ENCODE measurements at regions not wholly inside any gene's neighbourhood (a gene's known extent, or its start where the extent isn't known, plus 50 kb on each side); places are given as distances from the start of the nearest gene placed in this dataset.

GRCh38 chr2:7601990-7602389 lies 684.8 kb downstream of the RNF144A start:
- Histone ChIP-seq H2BK15ac (ENCODE audit: low read depth, poor library complexity, severe bottlenecking) (no peak overlapping the region), H3K14ac (ENCODE audit: low read length in 2 of 2) (no peak overlapping the region), H3K4me2 (ENCODE audit: low read length, poor library complexity, severe bottlenecking) (no peak overlapping the region), H3K18ac (ENCODE audit: low read depth in 1 of 2, low read length in 2 of 2) (no peak overlapping the region), H3K9me3 (ENCODE audit: control insufficient read depth, low read length) (no peaks in the 10 kb centered on the region), H3K4me3 (ENCODE audit: insufficient read depth in 1 of 2, low read depth in 1 of 2, low read length in 2 of 2) (no peak overlapping the region), H4K8ac (ENCODE audit: low read length) (no peak overlapping the region), H2AK5ac (ENCODE audit: low read length, severe bottlenecking) (no peak overlapping the region), H3K27me3 (ENCODE audit: control insufficient read depth in 1 of 2, insufficient read depth in 1 of 2, low read length in 2 of 2) (no peaks in the 10 kb centered on the region), H3K9ac (ENCODE audit: low read length) (no peak overlapping the region), H3K4me1 (ENCODE audit: control insufficient read depth, insufficient read depth, low read depth, low read length) (no peaks in the 10 kb centered on the region), H2BK12ac (ENCODE audit: low read length in 2 of 2) (no peak overlapping the region), H3K23ac (ENCODE audit: low read length in 2 of 2) (no peak overlapping the region), H3K79me1 (replicated peaks; ENCODE audit: low read length, poor library complexity, severe bottlenecking) (no peaks in the 10 kb centered on the region), H2AFZ (ENCODE audit: low read depth, low read length) (no peak overlapping the region), H3K4ac (ENCODE audit: low read depth in 1 of 2, low read length in 2 of 2) (no peak overlapping the region), H3K27ac (ENCODE audit: low read length, poor library complexity, severe bottlenecking) (no peak overlapping the region), H3K36me3 (ENCODE audit: control insufficient read depth in 1 of 2, insufficient read depth in 2 of 2, low read depth in 1 of 2, low read length in 2 of 2) (no peaks in the 10 kb centered on the region), H4K91ac (ENCODE audit: low read length) (no peak overlapping the region), H2BK120ac (ENCODE audit: low read depth, low read length) (no peak overlapping the region), H2BK5ac (ENCODE audit: low read depth, low read length, poor library complexity, severe bottlenecking) (no peak overlapping the region)
- WGBS: no CpG with 5 or more reads among the region's 1 CpG
- no peak for DNase-seq

- H3K4me1 ChIP-seq (ENCODE audit: control insufficient read depth, insufficient read depth, low read depth, low read length): no peaks in the 10 kb centered on the region
- H2BK120ac ChIP-seq (ENCODE audit: low read depth, low read length): no peak overlapping the region
- no peak overlapping the region for H2AFZ ChIP-seq (ENCODE audit: low read depth, low read length)
- no peak overlapping the region for H2AK5ac ChIP-seq (ENCODE audit: low read length, severe bottlenecking)
- no peak overlapping the region for H3K4me3 ChIP-seq (ENCODE audit: insufficient read depth in 1 of 2, low read depth in 1 of 2, low read length in 2 of 2)
- H4K91ac ChIP-seq (ENCODE audit: low read length): no peak overlapping the region
- H2BK12ac ChIP-seq (ENCODE audit: low read length in 2 of 2): no peak overlapping the region
- no peaks in the 10 kb centered on the region for H3K36me3 ChIP-seq (ENCODE audit: control insufficient read depth in 1 of 2, insufficient read depth in 2 of 2, low read depth in 1 of 2, low read length in 2 of 2)
- no peak overlapping the region for H3K18ac ChIP-seq (ENCODE audit: low read depth in 1 of 2, low read length in 2 of 2)
- H3K27me3 ChIP-seq (ENCODE audit: control insufficient read depth in 1 of 2, insufficient read depth in 1 of 2, low read length in 2 of 2): no peaks in the 10 kb centered on the region
- no peak overlapping the region for H2BK5ac ChIP-seq (ENCODE audit: low read depth, low read length, poor library complexity, severe bottlenecking)
- no peak overlapping the region for H3K4ac ChIP-seq (ENCODE audit: low read depth in 1 of 2, low read length in 2 of 2)
- H3K9me3 ChIP-seq (ENCODE audit: control insufficient read depth, low read length): no peaks in the 10 kb centered on the region
- no peak overlapping the region for H3K27ac ChIP-seq (ENCODE audit: low read length, poor library complexity, severe bottlenecking)
- H4K8ac ChIP-seq (ENCODE audit: low read length): no peak overlapping the region
- no peak for DNase-seq
- no peak overlapping the region for H3K9ac ChIP-seq (ENCODE audit: low read length)
- no peak overlapping the region for H3K23ac ChIP-seq (ENCODE audit: low read length in 2 of 2)
- H3K79me1 ChIP-seq (replicated peaks; ENCODE audit: low read length, poor library complexity, severe bottlenecking): no peaks in the 10 kb centered on the region
- no peak overlapping the region for H2BK15ac ChIP-seq (ENCODE audit: low read depth, poor library complexity, severe bottlenecking)
- H3K4me2 ChIP-seq (ENCODE audit: low read length, poor library complexity, severe bottlenecking): no peak overlapping the region
- no peak overlapping the region for H3K14ac ChIP-seq (ENCODE audit: low read length in 2 of 2)
- 100% methylated on average over 1 of the region's 3 CpGs for WGBS
Measured at GRCh38 chr2:7604456-7604855, 687.2 kb downstream of the RNF144A start.

DNA sequence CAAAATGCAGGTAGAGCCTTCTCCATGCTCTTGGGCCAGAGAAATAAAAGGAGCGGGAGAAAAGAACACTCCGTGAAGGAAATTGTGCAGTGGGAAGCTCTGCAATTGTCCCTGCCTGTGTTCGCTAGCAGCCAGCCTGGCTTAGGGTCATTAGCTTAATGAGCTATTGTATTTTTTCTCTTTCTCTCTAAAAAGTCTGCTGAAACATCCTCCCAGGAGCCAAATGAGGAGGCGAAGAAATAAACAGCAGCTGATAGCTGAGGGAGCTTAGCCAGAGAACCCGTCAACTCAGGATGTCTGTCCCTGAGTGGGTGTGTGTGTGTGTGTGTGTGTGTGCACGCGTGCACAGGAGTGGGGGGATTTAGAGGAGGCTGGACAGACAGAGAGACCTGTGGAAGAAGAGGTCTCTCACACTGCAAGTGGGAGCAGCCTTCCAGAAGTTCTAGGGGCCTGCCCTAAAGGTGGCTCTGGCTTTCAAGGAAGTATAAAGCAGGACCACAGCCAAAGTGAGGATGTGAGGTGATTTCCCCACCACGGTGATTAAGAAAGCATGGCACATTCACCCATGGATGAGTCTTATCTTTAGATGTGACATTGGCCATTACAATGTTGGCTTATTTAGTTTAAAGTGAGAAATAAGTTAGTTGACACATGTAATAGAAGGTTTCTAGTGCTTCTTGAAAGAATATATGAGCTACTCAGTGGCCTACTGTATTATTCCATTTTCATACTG lies 690.4 kb downstream of the RNF144A start:
- WGBS: 64% methylated on average over 8 of the region's 8 CpGs
- H2BK120ac ChIP-seq (ENCODE audit: low read depth, low read length): no peak overlapping the region
- no peak overlapping the region for H3K4me3 ChIP-seq (ENCODE audit: insufficient read depth in 1 of 2, low read depth in 1 of 2, low read length in 2 of 2)
- H4K91ac ChIP-seq (ENCODE audit: low read length): no peak overlapping the region
- H2BK5ac ChIP-seq (ENCODE audit: low read depth, low read length, poor library complexity, severe bottlenecking): no peak overlapping the region
- no peak overlapping the region for H3K14ac ChIP-seq (ENCODE audit: low read length in 2 of 2)
- H3K79me1 ChIP-seq (replicated peaks; ENCODE audit: low read length, poor library complexity, severe bottlenecking): no peaks in the 10 kb centered on the region
- H3K4me2 ChIP-seq (ENCODE audit: low read length, poor library complexity, severe bottlenecking): no peak overlapping the region
- H3K23ac ChIP-seq (ENCODE audit: low read length in 2 of 2): no peak overlapping the region
- no peak overlapping the region for H4K8ac ChIP-seq (ENCODE audit: low read length)
- H3K27ac ChIP-seq (ENCODE audit: low read length, poor library complexity, severe bottlenecking): no peak overlapping the region
- H2BK15ac ChIP-seq (ENCODE audit: low read depth, poor library complexity, severe bottlenecking): no peak overlapping the region
- H2AFZ ChIP-seq (ENCODE audit: low read depth, low read length): no peak overlapping the region
- DNase-seq: no peak
- H2AK5ac ChIP-seq (ENCODE audit: low read length, severe bottlenecking): no peak overlapping the region
- H2BK12ac ChIP-seq (ENCODE audit: low read length in 2 of 2): no peak overlapping the region
- H3K9ac ChIP-seq (ENCODE audit: low read length): no peak overlapping the region
- H3K36me3 ChIP-seq (ENCODE audit: control insufficient read depth in 1 of 2, insufficient read depth in 2 of 2, low read depth in 1 of 2, low read length in 2 of 2): no peaks in the 10 kb centered on the region
- H3K4ac ChIP-seq (ENCODE audit: low read depth in 1 of 2, low read length in 2 of 2): no peak overlapping the region
- H3K4me1 ChIP-seq (ENCODE audit: control insufficient read depth, insufficient read depth, low read depth, low read length): no peaks in the 10 kb centered on the region
- no peaks in the 10 kb centered on the region for H3K27me3 ChIP-seq (ENCODE audit: control insufficient read depth in 1 of 2, insufficient read depth in 1 of 2, low read length in 2 of 2)
- H3K9me3 ChIP-seq (ENCODE audit: control insufficient read depth, low read length): no peaks in the 10 kb centered on the region
- H3K18ac ChIP-seq (ENCODE audit: low read depth in 1 of 2, low read length in 2 of 2): no peak overlapping the region

- Histone ChIP-seq H3K9me3 (ENCODE audit: control insufficient read depth, low read length) (no peaks in the 10 kb centered on the region), H3K4me1 (ENCODE audit: control insufficient read depth, insufficient read depth, low read depth, low read length) (no peaks in the 10 kb centered on the region), H3K23ac (ENCODE audit: low read length in 2 of 2) (no peak overlapping the region), H3K9ac (ENCODE audit: low read length) (no peak overlapping the region), H2BK5ac (ENCODE audit: low read depth, low read length, poor library complexity, severe bottlenecking) (no peak overlapping the region), H2AK5ac (ENCODE audit: low read length, severe bottlenecking) (no peak overlapping the region), H3K27me3 (ENCODE audit: control insufficient read depth in 1 of 2, insufficient read depth in 1 of 2, low read length in 2 of 2) (no peaks in the 10 kb centered on the region), H4K8ac (ENCODE audit: low read length) (no peak overlapping the region), H3K4me2 (ENCODE audit: low read length, poor library complexity, severe bottlenecking) (no peak overlapping the region), H2BK15ac (ENCODE audit: low read depth, poor library complexity, severe bottlenecking) (no peak overlapping the region), H2AFZ (ENCODE audit: low read depth, low read length) (no peak overlapping the region), H3K4me3 (ENCODE audit: insufficient read depth in 1 of 2, low read depth in 1 of 2, low read length in 2 of 2) (no peak overlapping the region), H3K36me3 (ENCODE audit: control insufficient read depth in 1 of 2, insufficient read depth in 2 of 2, low read depth in 1 of 2, low read length in 2 of 2) (no peaks in the 10 kb centered on the region), H2BK120ac (ENCODE audit: low read depth, low read length) (no peak overlapping the region), H3K18ac (ENCODE audit: low read depth in 1 of 2, low read length in 2 of 2) (no peak overlapping the region), H3K4ac (ENCODE audit: low read depth in 1 of 2, low read length in 2 of 2) (no peak overlapping the region), H4K91ac (ENCODE audit: low read length) (no peak overlapping the region), H2BK12ac (ENCODE audit: low read length in 2 of 2) (no peak overlapping the region), H3K79me1 (replicated peaks; ENCODE audit: low read length, poor library complexity, severe bottlenecking) (no peaks in the 10 kb centered on the region), H3K27ac (ENCODE audit: low read length, poor library complexity, severe bottlenecking) (no peak overlapping the region), H3K14ac (ENCODE audit: low read length in 2 of 2) (no peak overlapping the region)
- WGBS: 84% methylated on average over 4 of the region's 7 CpGs
- no peak for DNase-seq
Measured at GRCh38 chr2:7609556-7609955, 692.3 kb downstream of the RNF144A start.

Measured in mesenchymal stem cell (in vitro differentiated cells and primary cell).